ENCODE measurements at regions not wholly inside any gene's neighbourhood (a gene's known extent, or its start where the extent isn't known, plus 50 kb on each side); places are given as distances from the start of the nearest gene placed in this dataset.

DNA sequence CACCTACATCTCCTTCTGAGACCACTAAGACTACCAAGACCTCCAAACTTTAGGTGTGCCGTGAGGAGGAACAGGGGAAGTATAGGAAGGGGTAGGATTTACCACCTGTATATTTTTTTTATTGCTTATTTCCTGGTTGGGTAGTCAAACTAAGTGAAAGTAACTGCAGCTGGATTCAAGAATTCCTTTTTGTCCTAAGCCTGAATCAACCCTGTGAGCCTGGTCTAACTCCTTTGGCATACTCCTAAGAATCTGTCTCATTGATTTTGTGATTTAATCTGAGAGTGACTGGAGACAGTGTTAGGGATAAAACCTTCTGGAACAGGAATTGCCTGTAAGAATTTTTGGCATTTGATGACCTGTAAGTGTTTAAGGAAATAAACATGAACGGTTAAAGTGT lies 523.5 kb upstream of the MIR17HG start:
- H3F3A ChIP-seq (ENCODE audit: insufficient read depth): no peaks in the 10 kb centered on the region
- no peaks in the 10 kb centered on the region for H3K27me3 ChIP-seq (ENCODE audit: low read length)
- H3K4me3 ChIP-seq (ENCODE audit: insufficient read depth, low read length, poor library complexity, severe bottlenecking): no peak overlapping the region
- no peaks in the 10 kb centered on the region for H4K20me1 ChIP-seq (ENCODE audit: low read depth, low read length)
- no peak overlapping the region for H3K27ac ChIP-seq (ENCODE audit: low read depth, low read length)
- H3K4me2 ChIP-seq (ENCODE audit: low read depth, low read length, poor library complexity, severe bottlenecking): no peak overlapping the region
- no peak overlapping the region for H3K9ac ChIP-seq (ENCODE audit: low read length)
- H3K9me3 ChIP-seq (ENCODE audit: insufficient read depth, low read length): no peaks in the 10 kb centered on the region
- no peak overlapping the region for H2AFZ ChIP-seq (ENCODE audit: low read depth, low read length, severe bottlenecking)
- H3K9me2 ChIP-seq (replicated peaks; ENCODE audit: insufficient read depth, low read length): no peaks in the 10 kb centered on the region
- no peaks in the 10 kb centered on the region for H3K79me2 ChIP-seq (ENCODE audit: insufficient read depth, low read length)
- TF ChIP-seq EZH2phosphoT487 (conservative IDR thresholded peaks at IDR 0.05; ENCODE audit: low read length): no peak
- TF ChIP-seq, protein P1, sequence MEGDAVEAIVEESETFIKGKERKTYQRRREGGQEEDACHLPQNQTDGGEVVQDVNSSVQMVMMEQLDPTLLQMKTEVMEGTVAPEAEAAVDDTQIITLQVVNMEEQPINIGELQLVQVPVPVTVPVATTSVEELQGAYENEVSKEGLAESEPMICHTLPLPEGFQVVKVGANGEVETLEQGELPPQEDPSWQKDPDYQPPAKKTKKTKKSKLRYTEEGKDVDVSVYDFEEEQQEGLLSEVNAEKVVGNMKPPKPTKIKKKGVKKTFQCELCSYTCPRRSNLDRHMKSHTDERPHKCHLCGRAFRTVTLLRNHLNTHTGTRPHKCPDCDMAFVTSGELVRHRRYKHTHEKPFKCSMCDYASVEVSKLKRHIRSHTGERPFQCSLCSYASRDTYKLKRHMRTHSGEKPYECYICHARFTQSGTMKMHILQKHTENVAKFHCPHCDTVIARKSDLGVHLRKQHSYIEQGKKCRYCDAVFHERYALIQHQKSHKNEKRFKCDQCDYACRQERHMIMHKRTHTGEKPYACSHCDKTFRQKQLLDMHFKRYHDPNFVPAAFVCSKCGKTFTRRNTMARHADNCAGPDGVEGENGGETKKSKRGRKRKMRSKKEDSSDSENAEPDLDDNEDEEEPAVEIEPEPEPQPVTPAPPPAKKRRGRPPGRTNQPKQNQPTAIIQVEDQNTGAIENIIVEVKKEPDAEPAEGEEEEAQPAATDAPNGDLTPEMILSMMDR (IDR thresholded peaks at IDR 0.05; ENCODE audit: insufficient read depth, low read length, poor library complexity, severe bottlenecking): no peak
- H3K36me3 ChIP-seq (ENCODE audit: low read length): no peaks in the 10 kb centered on the region

DNA sequence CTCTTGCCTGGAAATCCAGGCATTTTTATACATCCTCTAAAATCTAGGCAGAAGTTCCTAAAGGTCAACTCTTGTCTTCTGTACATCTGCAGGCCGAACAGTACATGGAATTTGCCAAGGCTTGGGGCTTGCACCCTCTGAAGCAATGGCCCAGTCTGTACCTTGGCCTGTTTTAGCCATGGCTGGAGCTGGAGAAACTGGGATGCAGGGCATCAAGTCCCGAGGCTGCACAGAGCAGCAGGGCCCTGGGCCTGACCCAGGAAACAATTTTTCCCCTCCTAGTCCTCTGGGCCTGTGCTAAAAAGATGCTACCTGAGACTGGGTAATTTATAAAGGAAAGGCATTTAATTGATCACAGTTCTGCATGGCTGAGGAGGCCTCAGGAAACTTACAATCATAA lies 520.8 kb upstream of the MIR17HG start:
- Histone ChIP-seq H3K9me3 (ENCODE audit: insufficient read depth, low read length) (no peaks in the 10 kb centered on the region), H3K4me2 (ENCODE audit: low read depth, low read length, poor library complexity, severe bottlenecking) (no peak overlapping the region), H3K9me2 (replicated peaks; ENCODE audit: insufficient read depth, low read length) (no peaks in the 10 kb centered on the region), H4K20me1 (ENCODE audit: low read depth, low read length) (no peaks in the 10 kb centered on the region), H3K27ac (ENCODE audit: low read depth, low read length) (no peak overlapping the region), H3K36me3 (ENCODE audit: low read length) (no peaks in the 10 kb centered on the region), H3F3A (ENCODE audit: insufficient read depth) (no peaks in the 10 kb centered on the region), H3K9ac (ENCODE audit: low read length) (no peak overlapping the region), H3K79me2 (ENCODE audit: insufficient read depth, low read length) (no peaks in the 10 kb centered on the region), H3K27me3 (ENCODE audit: low read length) (no peaks in the 10 kb centered on the region), H2AFZ (ENCODE audit: low read depth, low read length, severe bottlenecking) (no peak overlapping the region), H3K4me3 (ENCODE audit: insufficient read depth, low read length, poor library complexity, severe bottlenecking) (no peak overlapping the region)
- TF ChIP-seq, protein P1 (IDR thresholded peaks at IDR 0.05; ENCODE audit: insufficient read depth, low read length, poor library complexity, severe bottlenecking): no peak
- TF ChIP-seq EZH2phosphoT487 (conservative IDR thresholded peaks at IDR 0.05; ENCODE audit: low read length): no peak

DNA sequence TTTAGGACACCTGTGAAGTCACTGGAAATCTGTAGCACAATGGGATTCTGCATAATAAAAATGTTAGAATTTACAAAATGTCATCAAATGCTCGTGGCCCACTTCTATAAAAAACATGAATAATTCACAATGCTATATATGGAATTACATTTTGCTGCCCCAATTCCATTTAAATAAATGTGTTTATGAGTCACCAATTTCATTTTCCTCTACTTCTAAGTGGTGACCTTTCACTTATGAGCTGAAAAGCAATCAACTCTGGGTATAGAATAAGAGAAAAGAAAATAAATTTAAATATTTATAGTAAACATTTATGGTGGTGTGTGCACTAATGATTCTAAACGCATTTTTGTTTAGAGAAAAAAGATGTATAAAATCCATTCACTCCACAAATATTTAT lies 516.7 kb upstream of the MIR17HG start:
- Histone ChIP-seq H3K27ac (ENCODE audit: low read depth, low read length) (no peak overlapping the region), H3K9me3 (ENCODE audit: insufficient read depth, low read length) (no peaks in the 10 kb centered on the region), H3F3A (ENCODE audit: insufficient read depth) (no peaks in the 10 kb centered on the region), H3K9ac (ENCODE audit: low read length) (no peak overlapping the region), H3K79me2 (ENCODE audit: insufficient read depth, low read length) (no peaks in the 10 kb centered on the region), H3K4me3 (ENCODE audit: insufficient read depth, low read length, poor library complexity, severe bottlenecking) (no peak overlapping the region), H4K20me1 (ENCODE audit: low read depth, low read length) (no peaks in the 10 kb centered on the region), H3K4me2 (ENCODE audit: low read depth, low read length, poor library complexity, severe bottlenecking) (no peak overlapping the region), H3K27me3 (ENCODE audit: low read length) (no peaks in the 10 kb centered on the region), H2AFZ (ENCODE audit: low read depth, low read length, severe bottlenecking) (no peak overlapping the region), H3K36me3 (ENCODE audit: low read length) (no peaks in the 10 kb centered on the region), H3K9me2 (replicated peaks; ENCODE audit: insufficient read depth, low read length) (no peaks in the 10 kb centered on the region)
- TF ChIP-seq EZH2phosphoT487 (conservative IDR thresholded peaks at IDR 0.05; ENCODE audit: low read length): no peak
- TF ChIP-seq, protein P1 (IDR thresholded peaks at IDR 0.05; ENCODE audit: insufficient read depth, low read length, poor library complexity, severe bottlenecking): no peak
